BE2C (cell line): ENCODE measurements at regions not wholly inside any gene's neighbourhood (a gene's known extent, or its start where the extent isn't known, plus 50 kb on each side); places are given as distances from the start of the nearest gene placed in this dataset.

Experiments used
- DNase-seq: peaks from one replicate; pipeline ENCODE4 v3.0.0-alpha.2; 2020
- H3K27me3 ChIP-seq: fragments of 250-450 bp; sonication (Bioruptor Pico); 2 replicates; pipeline ENCODE4 v1.5.1; 2020; ENCODE audit warnings: mild to moderate bottlenecking
- H3K36me3 ChIP-seq: fragments of 250-450 bp; sonication (Bioruptor Pico); 2 replicates; pipeline ENCODE4 v1.5.1; 2020; ENCODE audit warnings: mild to moderate bottlenecking
- H3K4me1 ChIP-seq: fragments of 250-450 bp; sonication (Bioruptor Pico); 2 replicates; pipeline ENCODE4 v1.5.1; 2020
- H3K4me3 ChIP-seq: 2 replicates; pipeline ENCODE4 v1.5.1; 2011; ENCODE audit warnings: low read depth, low read length
- H3K9me3 ChIP-seq: fragments of 250-450 bp; sonication (Bioruptor Pico); 2 replicates; pipeline ENCODE4 v1.5.1; 2020
- TF ChIP-seq, protein P1 (sequence below): IDR thresholded peaks from 2 replicates; pipeline ENCODE4 v1.5.1; 2012; ENCODE audit warnings: mild to moderate bottlenecking, low read depth, low read length

DNA sequence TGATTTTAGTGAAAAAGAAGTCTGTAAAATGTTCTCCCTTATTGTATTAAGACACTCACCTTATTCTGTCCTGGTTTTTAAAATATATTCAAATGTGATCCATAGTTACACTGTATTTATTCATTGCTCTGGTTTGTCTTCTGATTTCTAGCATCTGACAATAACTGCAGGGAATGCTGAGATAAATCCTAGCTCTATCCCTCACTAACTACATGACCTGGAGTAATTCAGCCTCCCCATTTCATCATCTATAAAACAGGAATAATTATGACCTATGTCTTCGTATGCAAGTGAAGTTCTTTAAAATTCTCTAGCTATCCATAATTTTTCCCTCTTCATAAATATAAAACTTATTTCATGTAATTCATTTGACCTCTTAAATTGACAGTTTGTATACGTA lies 104.0 kb upstream of the ESRRG start:
- TF ChIP-seq, protein P1, sequence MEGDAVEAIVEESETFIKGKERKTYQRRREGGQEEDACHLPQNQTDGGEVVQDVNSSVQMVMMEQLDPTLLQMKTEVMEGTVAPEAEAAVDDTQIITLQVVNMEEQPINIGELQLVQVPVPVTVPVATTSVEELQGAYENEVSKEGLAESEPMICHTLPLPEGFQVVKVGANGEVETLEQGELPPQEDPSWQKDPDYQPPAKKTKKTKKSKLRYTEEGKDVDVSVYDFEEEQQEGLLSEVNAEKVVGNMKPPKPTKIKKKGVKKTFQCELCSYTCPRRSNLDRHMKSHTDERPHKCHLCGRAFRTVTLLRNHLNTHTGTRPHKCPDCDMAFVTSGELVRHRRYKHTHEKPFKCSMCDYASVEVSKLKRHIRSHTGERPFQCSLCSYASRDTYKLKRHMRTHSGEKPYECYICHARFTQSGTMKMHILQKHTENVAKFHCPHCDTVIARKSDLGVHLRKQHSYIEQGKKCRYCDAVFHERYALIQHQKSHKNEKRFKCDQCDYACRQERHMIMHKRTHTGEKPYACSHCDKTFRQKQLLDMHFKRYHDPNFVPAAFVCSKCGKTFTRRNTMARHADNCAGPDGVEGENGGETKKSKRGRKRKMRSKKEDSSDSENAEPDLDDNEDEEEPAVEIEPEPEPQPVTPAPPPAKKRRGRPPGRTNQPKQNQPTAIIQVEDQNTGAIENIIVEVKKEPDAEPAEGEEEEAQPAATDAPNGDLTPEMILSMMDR = no peak
- no peaks in the 10 kb centered on the region for H3K27me3 ChIP-seq
- no peaks in the 10 kb centered on the region for H3K9me3 ChIP-seq
- no peaks in the 10 kb centered on the region for H3K36me3 ChIP-seq
- no peak overlapping the region for H3K4me3 ChIP-seq
- no peak for DNase-seq
- H3K4me1 ChIP-seq = no peaks in the 10 kb centered on the region

DNA sequence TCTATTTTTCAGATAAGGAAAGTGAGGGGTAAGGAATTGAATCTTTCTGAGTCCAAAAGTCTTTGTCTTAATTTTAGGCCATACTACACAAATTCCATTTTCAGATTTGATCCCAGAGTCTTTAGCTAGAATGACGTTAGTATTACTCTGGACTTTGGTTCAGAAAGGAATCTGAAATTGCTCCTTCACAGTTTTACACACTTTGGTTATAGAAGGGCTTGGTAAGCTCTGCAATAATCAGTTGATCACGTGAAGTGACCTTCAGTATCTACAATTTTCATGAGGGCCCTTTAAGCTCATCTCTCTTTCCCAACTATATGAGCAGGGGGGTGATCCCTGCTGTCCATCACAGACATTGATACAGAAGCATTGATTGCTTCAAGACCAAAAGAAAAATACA lies 103.4 kb upstream of the ESRRG start:
- no peak for DNase-seq
- Histone ChIP-seq H3K9me3 (no peaks in the 10 kb centered on the region), H3K27me3 (no peaks in the 10 kb centered on the region), H3K4me3 (no peak overlapping the region), H3K36me3 (no peaks in the 10 kb centered on the region), H3K4me1 (no peaks in the 10 kb centered on the region)
- TF ChIP-seq, protein P1 = no peak

DNA sequence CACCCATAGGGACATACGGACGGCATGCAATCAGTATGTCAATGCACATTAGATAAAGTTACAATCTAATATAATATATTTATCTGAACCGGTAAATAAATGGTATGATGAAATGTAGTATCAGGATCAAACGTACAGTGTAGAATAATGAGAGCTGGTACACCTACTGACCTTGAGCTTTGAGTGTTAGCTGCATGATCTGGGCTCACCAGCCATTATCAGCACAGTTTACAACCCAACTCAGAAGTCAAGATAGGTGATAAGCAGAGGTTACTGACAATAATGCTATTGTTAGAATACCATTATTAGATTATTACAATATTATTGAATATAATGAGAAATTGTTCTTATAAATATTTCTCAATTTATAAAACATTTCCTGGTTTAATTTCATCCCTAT lies 103.0 kb upstream of the ESRRG start:
- DNase-seq = no peak
- TF ChIP-seq, protein P1 = no peak
- no peaks in the 10 kb centered on the region for H3K9me3 ChIP-seq

DNA sequence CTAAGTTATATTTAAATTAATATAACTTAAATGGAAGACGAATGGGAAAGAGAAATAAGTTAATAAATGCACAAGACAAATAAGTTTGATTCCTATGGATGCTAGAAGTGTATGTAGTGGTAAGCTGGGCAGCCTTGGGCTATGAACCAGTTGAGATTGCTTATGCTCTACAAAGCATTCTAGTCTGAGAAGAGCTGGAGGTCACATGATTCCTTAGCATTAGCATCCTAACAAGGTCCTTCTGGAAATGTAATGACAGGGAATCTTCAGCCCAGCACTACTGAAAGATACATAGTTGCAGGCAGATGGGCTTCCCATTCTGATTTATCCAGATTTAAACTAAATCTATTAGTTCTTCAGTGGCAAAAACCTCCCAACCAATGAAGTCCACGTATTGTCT lies 102.3 kb upstream of the ESRRG start:
- TF ChIP-seq, protein P1 = no peak
- Histone ChIP-seq H3K4me3 (no peak overlapping the region), H3K9me3 (no peaks in the 10 kb centered on the region), H3K27me3 (no peaks in the 10 kb centered on the region), H3K36me3 (no peaks in the 10 kb centered on the region), H3K4me1 (no peaks in the 10 kb centered on the region)
- no peak for DNase-seq

More for the DNA sequence above, 103.0 kb upstream of the ESRRG start:
- H3K27me3 ChIP-seq = no peaks in the 10 kb centered on the region
- H3K4me3 ChIP-seq = no peak overlapping the region
- H3K4me1 ChIP-seq = no peaks in the 10 kb centered on the region
- no peaks in the 10 kb centered on the region for H3K36me3 ChIP-seq

- H3K27me3 ChIP-seq = no peaks in the 10 kb centered on the region
- no peak overlapping the region for H3K4me3 ChIP-seq
- TF ChIP-seq, protein P1 = no peak
- H3K36me3 ChIP-seq = no peaks in the 10 kb centered on the region
- H3K4me1 ChIP-seq = no peaks in the 10 kb centered on the region
- DNase-seq = no peak
- no peaks in the 10 kb centered on the region for H3K9me3 ChIP-seq
Measured at GRCh38 chr1:216824511-216824910, 101.3 kb upstream of the ESRRG start.

- Histone ChIP-seq H3K4me1 (no peaks in the 10 kb centered on the region), H3K27me3 (no peaks in the 10 kb centered on the region), H3K36me3 (no peaks in the 10 kb centered on the region), H3K9me3 (no peaks in the 10 kb centered on the region), H3K4me3 (no peak overlapping the region)
- no peak for DNase-seq
- TF ChIP-seq, protein P1 = no peak
Measured at GRCh38 chr1:216823731-216824130, 100.5 kb upstream of the ESRRG start.
